ENCODE measurements at regions not wholly inside any gene's neighbourhood (a gene's known extent, or its start where the extent isn't known, plus 50 kb on each side); places are given as distances from the start of the nearest gene placed in this dataset.

GRCh38 chr11:115585361-115586024 is 81.3 kb upstream of the CADM1 start:
- no peak for DNase-seq

- DNase-seq: no peak
These were observed 77.8 kb upstream of the CADM1 start for GRCh38 chr11:115581871-115582639.

GRCh38 chr11:115580927-115581680 is 76.9 kb upstream of the CADM1 start:
- no peak for DNase-seq

- no peak for DNase-seq
These were observed 76.2 kb upstream of the CADM1 start for GRCh38 chr11:115580416-115580815.

- DNase-seq: no peak
These were observed 75.1 kb upstream of the CADM1 start for GRCh38 chr11:115579181-115579825.

- no peak for DNase-seq
These were observed 74.1 kb upstream of the CADM1 start for GRCh38 chr11:115578275-115578674.

- DNase-seq: no peak
These were observed 73.5 kb upstream of the CADM1 start for GRCh38 chr11:115577701-115578100.

GRCh38 chr11:115576606-115577380 is 72.6 kb upstream of the CADM1 start:
- DNase-seq: no peak

- DNase-seq: no peak
These were observed 68.3 kb upstream of the CADM1 start for GRCh38 chr11:115572551-115572950.

- DNase-seq: no peak
These were observed 62.1 kb upstream of the CADM1 start for GRCh38 chr11:115566180-115566764.

- DNase-seq: no peak
These were observed 60.6 kb upstream of the CADM1 start for GRCh38 chr11:115564851-115565250.

- DNase-seq: no peak
These were observed 56.9 kb upstream of the CADM1 start for GRCh38 chr11:115561116-115561515.

- no peak for DNase-seq
These were observed 54.4 kb upstream of the CADM1 start for GRCh38 chr11:115558635-115559034.

- DNase-seq: no peak
These were observed 53.5 kb upstream of the CADM1 start for GRCh38 chr11:115557681-115558080.

- no peak for DNase-seq
These were observed 52.8 kb upstream of the CADM1 start for GRCh38 chr11:115556984-115557383.

- DNase-seq: no peak
These were observed 51.3 kb upstream of the CADM1 start for GRCh38 chr11:115555336-115556090.

Measured in skin of body (tissue), 1 donor.